ENCODE measurements at regions not wholly inside any gene's neighbourhood (a gene's known extent, or its start where the extent isn't known, plus 50 kb on each side); places are given as distances from the start of the nearest gene placed in this dataset.

- no peak for TF ChIP-seq POLR2A (IDR thresholded peaks at IDR 0.05)
- TF ChIP-seq CTCF (IDR thresholded peaks at IDR 0.05): no peak
These were observed 301.9 kb downstream of the SOX9 start for GRCh38 chr17:72422505-72423285.
